A673 (cell line): ENCODE measurements at regions not wholly inside any gene's neighbourhood (a gene's known extent, or its start where the extent isn't known, plus 50 kb on each side); places are given as distances from the start of the nearest gene placed in this dataset.

Source experiments
- EZH2 ChIP-seq: fragments of 200-600 bp; sonication (generic); IDR thresholded peaks from 2 replicates; pipeline ENCODE4 v1.6.1; 2017; ENCODE audit warnings: borderline replicate concordance, low read depth, mild to moderate bottlenecking, mixed read lengths, antibody characterized with exemption, low read length; ENCODE audit not compliant: poor library complexity, severe bottlenecking
- TF ChIP-seq, protein P1 (sequence below): fragments of 300-800, 200-600 bp; sonication (generic); conservative IDR thresholded peaks from 2 replicates; pipeline ENCODE4 v1.5.1; 2017; ENCODE audit warnings: low read depth, mild to moderate bottlenecking, antibody characterized with exemption, low read length, moderate library complexity, mixed read lengths

DNA sequence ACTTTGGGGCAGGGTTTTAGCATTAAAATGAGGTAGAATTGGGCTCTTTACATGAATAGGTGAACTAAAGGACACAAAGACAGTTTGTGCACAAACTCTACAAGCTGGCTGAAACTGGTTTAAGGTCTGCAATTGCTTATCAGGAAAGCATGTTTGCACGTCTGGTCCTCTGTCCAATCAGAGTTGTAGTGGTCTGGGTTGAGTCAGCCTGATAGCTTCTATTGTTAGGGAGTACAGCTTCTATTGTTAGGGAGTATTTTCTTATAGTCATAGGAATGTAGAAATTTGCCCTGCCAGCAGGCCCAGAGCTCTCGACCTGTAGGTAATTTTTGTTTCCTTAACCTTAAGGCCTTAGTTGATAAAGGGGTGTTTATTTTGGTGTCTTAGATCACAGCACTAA is 1422.4 kb downstream of the LRRC4C start:
- TF ChIP-seq, protein P1, sequence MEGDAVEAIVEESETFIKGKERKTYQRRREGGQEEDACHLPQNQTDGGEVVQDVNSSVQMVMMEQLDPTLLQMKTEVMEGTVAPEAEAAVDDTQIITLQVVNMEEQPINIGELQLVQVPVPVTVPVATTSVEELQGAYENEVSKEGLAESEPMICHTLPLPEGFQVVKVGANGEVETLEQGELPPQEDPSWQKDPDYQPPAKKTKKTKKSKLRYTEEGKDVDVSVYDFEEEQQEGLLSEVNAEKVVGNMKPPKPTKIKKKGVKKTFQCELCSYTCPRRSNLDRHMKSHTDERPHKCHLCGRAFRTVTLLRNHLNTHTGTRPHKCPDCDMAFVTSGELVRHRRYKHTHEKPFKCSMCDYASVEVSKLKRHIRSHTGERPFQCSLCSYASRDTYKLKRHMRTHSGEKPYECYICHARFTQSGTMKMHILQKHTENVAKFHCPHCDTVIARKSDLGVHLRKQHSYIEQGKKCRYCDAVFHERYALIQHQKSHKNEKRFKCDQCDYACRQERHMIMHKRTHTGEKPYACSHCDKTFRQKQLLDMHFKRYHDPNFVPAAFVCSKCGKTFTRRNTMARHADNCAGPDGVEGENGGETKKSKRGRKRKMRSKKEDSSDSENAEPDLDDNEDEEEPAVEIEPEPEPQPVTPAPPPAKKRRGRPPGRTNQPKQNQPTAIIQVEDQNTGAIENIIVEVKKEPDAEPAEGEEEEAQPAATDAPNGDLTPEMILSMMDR, result no peak
- TF ChIP-seq EZH2, result no peak
